ENCODE measurements at regions not wholly inside any gene's neighbourhood (a gene's known extent, or its start where the extent isn't known, plus 50 kb on each side); places are given as distances from the start of the nearest gene placed in this dataset.

DNA sequence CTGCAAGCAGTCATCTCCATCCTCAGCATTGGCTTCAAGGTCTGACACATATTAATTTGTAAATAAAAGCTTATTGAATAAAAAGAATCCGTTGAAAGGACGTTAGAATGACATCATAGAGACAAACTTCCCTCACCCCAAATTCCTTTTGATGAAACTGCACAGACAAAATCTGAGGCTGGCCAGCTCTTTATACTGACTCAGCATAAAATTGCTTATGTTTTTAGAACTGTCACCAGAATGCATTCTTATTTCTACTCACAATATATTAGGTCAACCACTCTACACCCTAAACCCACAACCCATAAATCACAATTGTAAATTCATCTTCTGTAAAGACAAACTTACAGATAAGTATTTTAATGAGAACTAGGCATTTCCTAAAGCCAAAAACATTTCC is 359.2 kb upstream of the TEX13C start:
- Mint-ChIP-seq H3K9me3 (no peaks in the 10 kb centered on the region), H3K27me3 (ENCODE audit: low read depth in 3 of 3) (peaks cover 0 to 2% (median 0%) of the 10 kb centered on the region in 3 donors), H3K4me3 (no peak overlapping the region), H3K27ac (no peak overlapping the region), H3K4me1 (no peaks in the 10 kb centered on the region), H3K36me3 (no peaks in the 10 kb centered on the region)
- DNase-seq = no peak

- Mint-ChIP-seq H3K36me3 (no peaks in the 10 kb centered on the region), H3K4me1 (no peaks in the 10 kb centered on the region), H3K4me3 (no peak within 1 kb of the TSS), H3K9me3 (no peaks in the 10 kb centered on the region), H3K27ac (no peak within 1 kb of the TSS), H3K27me3 (ENCODE audit: low read depth in 3 of 3) (peaks cover 0 to 2% (median 0%) of the 10 kb centered on the region in 3 donors)
- DNase-seq = no peak
Observed at GRCh38 chrX:124963717-124964116, 356.0 kb upstream of the TEX13C start, which contains the start of gene TENM1. Gene TENM1 (minus strand): TSS chrX:124963817.

- H3K36me3 Mint-ChIP-seq = no peaks in the 10 kb centered on the region
- no peak overlapping the region for H3K4me3 Mint-ChIP-seq
- DNase-seq = no peak
- H3K27ac Mint-ChIP-seq = no peak overlapping the region
- peaks cover 0 to 1% (median 0%) of the 10 kb centered on the region in 6 donors for H3K9me3 Mint-ChIP-seq
- H3K27me3 Mint-ChIP-seq (ENCODE audit: low read depth in 3 of 3) = peaks cover 3 to 18% (median 4%) of the 10 kb centered on the region in 3 donors
- H3K4me1 Mint-ChIP-seq = no peaks in the 10 kb centered on the region
Observed at GRCh38 chrX:124975456-124975855, 344.2 kb upstream of the TEX13C start.

DNA sequence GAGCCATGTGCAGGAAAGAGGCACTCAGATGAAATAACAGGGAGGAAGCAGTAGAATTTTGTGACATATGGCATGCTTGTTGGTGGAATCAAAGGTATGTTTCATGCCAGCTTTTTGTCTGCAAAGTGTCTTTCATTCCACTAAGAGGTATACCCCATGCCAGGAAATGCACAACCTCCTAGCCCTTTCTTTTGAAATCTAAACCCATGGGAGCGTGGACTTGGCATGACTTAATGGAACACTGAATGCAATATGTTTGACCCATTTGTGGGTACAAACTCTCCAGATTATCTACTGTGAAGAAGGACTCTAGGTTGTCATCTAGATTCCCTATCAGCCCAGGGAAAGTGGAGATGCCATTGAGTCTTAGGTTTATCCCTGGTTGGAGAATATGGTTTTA is 338.3 kb upstream of the TEX13C start:
- no peak for DNase-seq
- no peak overlapping the region for H3K27ac Mint-ChIP-seq
- H3K27me3 Mint-ChIP-seq (ENCODE audit: low read depth in 3 of 3) = peaks cover 5 to 15% (median 8%) of the 10 kb centered on the region in 3 donors
- H3K4me1 Mint-ChIP-seq = no peaks in the 10 kb centered on the region
- H3K36me3 Mint-ChIP-seq = no peaks in the 10 kb centered on the region
- no peak overlapping the region for H3K4me3 Mint-ChIP-seq
- H3K9me3 Mint-ChIP-seq = no peaks in the 10 kb centered on the region

- H3K36me3 Mint-ChIP-seq = no peaks in the 10 kb centered on the region
- no peaks in the 10 kb centered on the region for H3K4me1 Mint-ChIP-seq
- peaks cover 7 to 20% (median 8%) of the 10 kb centered on the region in 3 donors for H3K27me3 Mint-ChIP-seq (ENCODE audit: low read depth in 3 of 3)
- no peaks in the 10 kb centered on the region for H3K9me3 Mint-ChIP-seq
- no peak for DNase-seq
- H3K27ac Mint-ChIP-seq = no peak overlapping the region
- no peak overlapping the region for H3K4me3 Mint-ChIP-seq
Observed at GRCh38 chrX:124984140-124984813, 335.4 kb upstream of the TEX13C start.

DNA sequence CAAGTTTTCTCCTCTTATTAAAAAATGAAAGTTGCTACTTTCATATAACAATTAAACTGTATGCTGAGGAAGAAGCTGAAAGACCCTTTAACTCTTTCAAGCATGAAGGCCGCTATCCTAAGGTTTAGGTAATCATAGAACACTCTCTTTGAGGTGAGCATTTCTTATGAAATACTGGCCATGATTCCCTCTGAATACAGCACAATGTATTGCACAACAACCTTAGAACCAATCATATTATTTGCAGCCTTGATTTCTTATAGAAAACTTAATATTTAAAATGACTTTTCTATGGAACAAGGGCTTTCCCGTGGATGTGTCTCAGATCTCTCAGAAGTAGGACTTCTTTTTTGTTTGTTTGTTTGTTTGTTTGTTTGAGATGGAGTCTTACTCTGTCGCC is 333.4 kb upstream of the TEX13C start:
- DNase-seq = no peak
- H3K9me3 Mint-ChIP-seq = no peaks in the 10 kb centered on the region
- no peaks in the 10 kb centered on the region for H3K4me1 Mint-ChIP-seq
- H3K4me3 Mint-ChIP-seq = no peak overlapping the region
- H3K36me3 Mint-ChIP-seq = no peaks in the 10 kb centered on the region
- no peak overlapping the region for H3K27ac Mint-ChIP-seq
- peaks cover 4 to 14% (median 8%) of the 10 kb centered on the region in 3 donors for H3K27me3 Mint-ChIP-seq (ENCODE audit: low read depth in 3 of 3)

DNA sequence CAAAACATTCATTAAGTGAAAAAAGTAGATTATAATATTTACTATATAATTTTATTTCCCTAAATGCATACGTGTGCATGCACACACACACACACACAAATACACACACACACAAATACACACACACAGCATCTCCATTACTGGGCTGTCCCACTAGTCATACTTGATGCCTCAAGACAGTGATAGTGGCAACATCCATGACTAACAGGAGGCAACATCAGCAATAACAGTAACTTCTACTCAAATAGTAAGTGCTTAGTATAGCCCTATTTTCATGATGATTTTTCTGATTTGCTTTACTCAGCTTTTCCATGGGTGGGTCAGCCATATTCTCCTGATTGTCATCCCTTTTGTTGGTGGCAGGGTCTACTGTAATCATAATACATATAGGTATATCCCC is 325.9 kb upstream of the TEX13C start:
- Mint-ChIP-seq H3K9me3 (peaks cover 0 to 3% (median 0%) of the 10 kb centered on the region in 6 donors), H3K4me1 (no peaks in the 10 kb centered on the region), H3K27ac (no peak overlapping the region), H3K4me3 (no peak overlapping the region), H3K36me3 (no peaks in the 10 kb centered on the region), H3K27me3 (ENCODE audit: low read depth in 3 of 3) (peaks cover 0 to 5% (median 1%) of the 10 kb centered on the region in 3 donors)
- DNase-seq = no peak

DNA sequence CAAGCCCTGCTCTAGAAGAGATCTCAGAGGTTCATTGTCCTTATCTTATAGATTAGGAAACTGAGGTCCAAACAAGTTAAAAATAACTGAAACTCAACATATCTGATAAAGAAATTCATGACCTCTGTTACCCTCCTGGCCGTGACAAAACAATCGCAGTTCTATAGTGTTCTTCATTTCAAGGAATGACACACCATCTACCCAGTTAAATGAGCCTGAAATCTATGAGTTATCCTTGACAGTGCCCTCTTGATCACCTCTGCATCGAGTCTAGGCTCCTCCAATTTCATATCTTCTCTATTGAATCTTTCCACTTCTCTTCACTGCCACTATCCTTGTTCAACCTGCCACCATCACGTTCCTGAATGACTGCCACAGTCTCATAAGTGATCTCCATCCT is 325.3 kb upstream of the TEX13C start:
- peaks cover 0 to 5% (median 3%) of the 10 kb centered on the region in 3 donors for H3K27me3 Mint-ChIP-seq (ENCODE audit: low read depth in 3 of 3)
- no peak overlapping the region for H3K4me3 Mint-ChIP-seq

GRCh38 chrX:125003746-125004446 is 315.8 kb upstream of the TEX13C start:
- H3K36me3 Mint-ChIP-seq = no peaks in the 10 kb centered on the region
- H3K4me3 Mint-ChIP-seq = no peak overlapping the region
- H3K27me3 Mint-ChIP-seq (ENCODE audit: low read depth in 3 of 3) = peaks cover 2 to 17% (median 4%) of the 10 kb centered on the region in 3 donors
- no peaks in the 10 kb centered on the region for H3K9me3 Mint-ChIP-seq
- no peaks in the 10 kb centered on the region for H3K4me1 Mint-ChIP-seq
- no peak overlapping the region for H3K27ac Mint-ChIP-seq
- no peak for DNase-seq

More for the DNA sequence above, 325.3 kb upstream of the TEX13C start:
- Mint-ChIP-seq H3K9me3 (peaks cover 0 to 3% (median 0%) of the 10 kb centered on the region in 6 donors), H3K36me3 (no peaks in the 10 kb centered on the region), H3K27ac (no peak overlapping the region), H3K4me1 (no peaks in the 10 kb centered on the region)
- no peak for DNase-seq

DNA sequence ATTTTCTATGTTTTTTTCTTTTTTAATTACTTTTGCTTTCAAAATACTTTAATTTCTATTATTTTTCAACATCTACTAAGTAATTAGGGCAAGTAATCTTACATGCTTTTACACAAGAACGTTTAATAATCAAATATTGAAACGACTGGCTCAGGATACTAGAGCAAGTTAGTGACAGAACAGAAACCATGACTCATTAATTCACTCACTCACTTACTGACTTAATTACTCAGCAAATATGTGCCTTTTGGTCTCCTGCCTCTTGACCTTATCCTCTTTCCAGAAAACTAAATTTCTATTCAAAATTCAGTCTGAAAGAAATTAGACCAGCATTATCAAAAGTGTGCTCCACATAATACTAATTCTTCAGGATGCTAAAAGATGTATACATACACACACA is 314.9 kb upstream of the TEX13C start:
- no peak overlapping the region for H3K4me3 Mint-ChIP-seq
- peaks cover 2 to 20% (median 2%) of the 10 kb centered on the region in 3 donors for H3K27me3 Mint-ChIP-seq (ENCODE audit: low read depth in 3 of 3)
- no peaks in the 10 kb centered on the region for H3K9me3 Mint-ChIP-seq
- no peak overlapping the region for H3K27ac Mint-ChIP-seq
- H3K36me3 Mint-ChIP-seq = no peaks in the 10 kb centered on the region
- no peaks in the 10 kb centered on the region for H3K4me1 Mint-ChIP-seq
- DNase-seq = no peak

- Mint-ChIP-seq H3K27me3 (ENCODE audit: low read depth in 3 of 3) (peaks cover 2 to 20% (median 3%) of the 10 kb centered on the region in 3 donors), H3K27ac (no peak overlapping the region), H3K4me3 (no peak overlapping the region), H3K9me3 (no peaks in the 10 kb centered on the region), H3K36me3 (no peaks in the 10 kb centered on the region), H3K4me1 (no peaks in the 10 kb centered on the region)
- DNase-seq = no peak
Observed at GRCh38 chrX:125005863-125006262, 313.8 kb upstream of the TEX13C start.

GRCh38 chrX:125006704-125007103 is 313.0 kb upstream of the TEX13C start:
- Mint-ChIP-seq H3K36me3 (no peaks in the 10 kb centered on the region), H3K27me3 (ENCODE audit: low read depth in 3 of 3) (peaks cover 2 to 18% (median 3%) of the 10 kb centered on the region in 3 donors), H3K27ac (no peak overlapping the region), H3K9me3 (no peaks in the 10 kb centered on the region), H3K4me1 (no peaks in the 10 kb centered on the region), H3K4me3 (no peak overlapping the region)
- DNase-seq = no peak

- H3K27me3 Mint-ChIP-seq (ENCODE audit: low read depth in 3 of 3) = peaks cover 0 to 4% (median 3%) of the 10 kb centered on the region in 3 donors
- no peaks in the 10 kb centered on the region for H3K4me1 Mint-ChIP-seq
- H3K9me3 Mint-ChIP-seq = no peaks in the 10 kb centered on the region
- H3K36me3 Mint-ChIP-seq = no peaks in the 10 kb centered on the region
- H3K27ac Mint-ChIP-seq = no peak overlapping the region
- H3K4me3 Mint-ChIP-seq = no peak overlapping the region
- no peak for DNase-seq
Observed at GRCh38 chrX:125012585-125012984, 307.1 kb upstream of the TEX13C start.

- H3K9me3 Mint-ChIP-seq = peaks cover 0 to 3% (median 0%) of the 10 kb centered on the region in 6 donors
- H3K4me1 Mint-ChIP-seq = no peaks in the 10 kb centered on the region
- H3K4me3 Mint-ChIP-seq = no peak overlapping the region
- DNase-seq = no peak
- no peaks in the 10 kb centered on the region for H3K36me3 Mint-ChIP-seq
- no peak overlapping the region for H3K27ac Mint-ChIP-seq
- H3K27me3 Mint-ChIP-seq (ENCODE audit: low read depth in 3 of 3) = peaks cover 0 to 4% (median 0%) of the 10 kb centered on the region in 3 donors
Observed at GRCh38 chrX:125029131-125029530, 290.5 kb upstream of the TEX13C start.
